ENCODE measurements at regions not wholly inside any gene's neighbourhood (a gene's known extent, or its start where the extent isn't known, plus 50 kb on each side); places are given as distances from the start of the nearest gene placed in this dataset.
"Not testable (repeated sequence)": the region's sequence is repeated elsewhere in the genome, so short reads cannot be mapped to it uniquely, and the experiment has no call there.

- not testable (repeated sequence) for TF ChIP-seq CREM (IDR thresholded peaks at IDR 0.05; ENCODE audit: low read depth); MEF2B (IDR thresholded peaks at IDR 0.05; ENCODE audit: partially characterized antibody, poor library complexity, severe bottlenecking); RFX5 (IDR thresholded peaks at IDR 0.05; ENCODE audit: low read depth, low read length); PAX5 (IDR thresholded peaks at IDR 0.05; ENCODE audit: borderline replicate concordance, low read depth, low read length); MEF2A (IDR thresholded peaks at IDR 0.05; ENCODE audit: insufficient read depth, low read depth, low read length); MXI1 (IDR thresholded peaks at IDR 0.05; ENCODE audit: low read depth, low read length); WRNIP1 (IDR thresholded peaks at IDR 0.05; ENCODE audit: borderline replicate concordance, low read depth, low read length); SMC3 (IDR thresholded peaks at IDR 0.05; ENCODE audit: borderline replicate concordance, low read length); JUND (IDR thresholded peaks at IDR 0.05; ENCODE audit: low read depth, low read length)
- TF ChIP-seq, protein P1, sequence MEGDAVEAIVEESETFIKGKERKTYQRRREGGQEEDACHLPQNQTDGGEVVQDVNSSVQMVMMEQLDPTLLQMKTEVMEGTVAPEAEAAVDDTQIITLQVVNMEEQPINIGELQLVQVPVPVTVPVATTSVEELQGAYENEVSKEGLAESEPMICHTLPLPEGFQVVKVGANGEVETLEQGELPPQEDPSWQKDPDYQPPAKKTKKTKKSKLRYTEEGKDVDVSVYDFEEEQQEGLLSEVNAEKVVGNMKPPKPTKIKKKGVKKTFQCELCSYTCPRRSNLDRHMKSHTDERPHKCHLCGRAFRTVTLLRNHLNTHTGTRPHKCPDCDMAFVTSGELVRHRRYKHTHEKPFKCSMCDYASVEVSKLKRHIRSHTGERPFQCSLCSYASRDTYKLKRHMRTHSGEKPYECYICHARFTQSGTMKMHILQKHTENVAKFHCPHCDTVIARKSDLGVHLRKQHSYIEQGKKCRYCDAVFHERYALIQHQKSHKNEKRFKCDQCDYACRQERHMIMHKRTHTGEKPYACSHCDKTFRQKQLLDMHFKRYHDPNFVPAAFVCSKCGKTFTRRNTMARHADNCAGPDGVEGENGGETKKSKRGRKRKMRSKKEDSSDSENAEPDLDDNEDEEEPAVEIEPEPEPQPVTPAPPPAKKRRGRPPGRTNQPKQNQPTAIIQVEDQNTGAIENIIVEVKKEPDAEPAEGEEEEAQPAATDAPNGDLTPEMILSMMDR (IDR thresholded peaks at IDR 0.05 in 2 of 3, conservative IDR thresholded peaks at IDR 0.05 in 1 of 3; ENCODE audit: control insufficient read depth in 2 of 3, extremely low read depth in 1 of 3, insufficient read depth in 1 of 3, low read depth in 3 of 3, low read length in 3 of 3), result not testable (repeated sequence)
- TF ChIP-seq, protein P2, sequence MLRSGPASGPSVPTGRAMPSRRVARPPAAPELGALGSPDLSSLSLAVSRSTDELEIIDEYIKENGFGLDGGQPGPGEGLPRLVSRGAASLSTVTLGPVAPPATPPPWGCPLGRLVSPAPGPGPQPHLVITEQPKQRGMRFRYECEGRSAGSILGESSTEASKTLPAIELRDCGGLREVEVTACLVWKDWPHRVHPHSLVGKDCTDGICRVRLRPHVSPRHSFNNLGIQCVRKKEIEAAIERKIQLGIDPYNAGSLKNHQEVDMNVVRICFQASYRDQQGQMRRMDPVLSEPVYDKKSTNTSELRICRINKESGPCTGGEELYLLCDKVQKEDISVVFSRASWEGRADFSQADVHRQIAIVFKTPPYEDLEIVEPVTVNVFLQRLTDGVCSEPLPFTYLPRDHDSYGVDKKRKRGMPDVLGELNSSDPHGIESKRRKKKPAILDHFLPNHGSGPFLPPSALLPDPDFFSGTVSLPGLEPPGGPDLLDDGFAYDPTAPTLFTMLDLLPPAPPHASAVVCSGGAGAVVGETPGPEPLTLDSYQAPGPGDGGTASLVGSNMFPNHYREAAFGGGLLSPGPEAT (IDR thresholded peaks at IDR 0.05; ENCODE audit: low read depth), result not testable (repeated sequence)
- TF ChIP-seq, protein P3, sequence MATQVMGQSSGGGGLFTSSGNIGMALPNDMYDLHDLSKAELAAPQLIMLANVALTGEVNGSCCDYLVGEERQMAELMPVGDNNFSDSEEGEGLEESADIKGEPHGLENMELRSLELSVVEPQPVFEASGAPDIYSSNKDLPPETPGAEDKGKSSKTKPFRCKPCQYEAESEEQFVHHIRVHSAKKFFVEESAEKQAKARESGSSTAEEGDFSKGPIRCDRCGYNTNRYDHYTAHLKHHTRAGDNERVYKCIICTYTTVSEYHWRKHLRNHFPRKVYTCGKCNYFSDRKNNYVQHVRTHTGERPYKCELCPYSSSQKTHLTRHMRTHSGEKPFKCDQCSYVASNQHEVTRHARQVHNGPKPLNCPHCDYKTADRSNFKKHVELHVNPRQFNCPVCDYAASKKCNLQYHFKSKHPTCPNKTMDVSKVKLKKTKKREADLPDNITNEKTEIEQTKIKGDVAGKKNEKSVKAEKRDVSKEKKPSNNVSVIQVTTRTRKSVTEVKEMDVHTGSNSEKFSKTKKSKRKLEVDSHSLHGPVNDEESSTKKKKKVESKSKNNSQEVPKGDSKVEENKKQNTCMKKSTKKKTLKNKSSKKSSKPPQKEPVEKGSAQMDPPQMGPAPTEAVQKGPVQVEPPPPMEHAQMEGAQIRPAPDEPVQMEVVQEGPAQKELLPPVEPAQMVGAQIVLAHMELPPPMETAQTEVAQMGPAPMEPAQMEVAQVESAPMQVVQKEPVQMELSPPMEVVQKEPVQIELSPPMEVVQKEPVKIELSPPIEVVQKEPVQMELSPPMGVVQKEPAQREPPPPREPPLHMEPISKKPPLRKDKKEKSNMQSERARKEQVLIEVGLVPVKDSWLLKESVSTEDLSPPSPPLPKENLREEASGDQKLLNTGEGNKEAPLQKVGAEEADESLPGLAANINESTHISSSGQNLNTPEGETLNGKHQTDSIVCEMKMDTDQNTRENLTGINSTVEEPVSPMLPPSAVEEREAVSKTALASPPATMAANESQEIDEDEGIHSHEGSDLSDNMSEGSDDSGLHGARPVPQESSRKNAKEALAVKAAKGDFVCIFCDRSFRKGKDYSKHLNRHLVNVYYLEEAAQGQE (IDR thresholded peaks at IDR 0.05; ENCODE audit: low read depth, low read length), result not testable (repeated sequence)
Measured at GRCh38 chr2:192660555-192660954, 465.8 kb upstream of the TMEFF2 start.

Measured in GM12878 (cell line).